ENCODE measurements at regions not wholly inside any gene's neighbourhood (a gene's known extent, or its start where the extent isn't known, plus 50 kb on each side); places are given as distances from the start of the nearest gene placed in this dataset.
A peak's percentile ranks its signal among the peaks of the same experiment; 100 is the strongest.

DNA sequence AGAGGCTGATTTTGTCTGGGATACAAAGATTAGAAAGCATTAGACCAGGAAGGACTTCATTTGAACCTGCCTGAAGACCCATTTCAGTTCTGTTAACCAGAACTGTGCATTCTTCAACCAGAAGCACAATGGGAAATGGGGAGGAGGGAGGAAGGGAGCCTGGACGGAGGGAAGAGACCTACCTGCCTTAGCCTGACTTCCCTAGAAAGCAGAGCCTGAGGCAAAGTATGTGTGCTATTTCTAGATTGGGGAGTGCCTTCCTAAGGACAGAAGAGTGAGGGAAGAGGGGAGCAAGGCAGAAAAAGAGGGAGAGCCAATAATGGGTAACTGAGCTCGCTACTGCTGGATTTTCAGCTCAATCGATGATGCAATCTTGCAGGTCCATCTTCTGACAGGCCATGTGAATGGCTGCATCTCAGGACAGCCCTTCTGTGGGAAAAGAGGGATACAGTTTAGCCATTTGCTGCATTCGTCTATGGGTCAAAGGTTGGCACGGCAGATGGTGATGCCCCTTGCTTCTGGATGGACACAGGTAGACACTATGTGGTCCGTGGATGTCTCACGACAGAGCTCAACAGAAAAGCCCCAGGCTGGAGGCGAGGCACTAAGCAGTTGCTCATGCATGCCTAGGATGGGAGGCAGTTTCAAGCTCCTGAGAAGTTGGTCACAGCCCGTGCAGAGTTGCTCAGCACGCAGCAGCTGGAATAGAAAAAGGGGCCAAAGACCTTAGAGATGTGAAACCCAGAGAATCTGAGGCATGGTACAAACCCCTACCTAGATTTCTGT lies 78.8 kb upstream of the UBL3 start:
- DNase-seq (no peak), ATAC-seq (ENCODE audit: poor library complexity) (no peak)
- intact Hi-C loops (cut with DNase I, micrococcal nuclease) = no loop called here
- Histone ChIP-seq H3K36me3 (ENCODE audit: insufficient read depth, low read length) (no peaks in the 10 kb centered on the region), H3K27me3 (ENCODE audit: control insufficient read depth in 1 of 2, insufficient read depth in 2 of 2, low read length in 2 of 2) (no peaks in the 10 kb centered on the region), H3K4me1 (ENCODE audit: insufficient read depth, low read length) (peaks cover 15% of the 10 kb centered on the region), H3K27ac (ENCODE audit: low read depth in 1 of 2, low read length in 2 of 2) (no peak overlapping the region), H3K4me3 (ENCODE audit: low read length) (no peak overlapping the region), H3K9me3 (ENCODE audit: control insufficient read depth in 1 of 2, insufficient read depth in 1 of 2, low read length in 2 of 2) (peaks cover 0 to under 1% of the 10 kb centered on the region in 2 experiments)
- TF ChIP-seq, protein P1, sequence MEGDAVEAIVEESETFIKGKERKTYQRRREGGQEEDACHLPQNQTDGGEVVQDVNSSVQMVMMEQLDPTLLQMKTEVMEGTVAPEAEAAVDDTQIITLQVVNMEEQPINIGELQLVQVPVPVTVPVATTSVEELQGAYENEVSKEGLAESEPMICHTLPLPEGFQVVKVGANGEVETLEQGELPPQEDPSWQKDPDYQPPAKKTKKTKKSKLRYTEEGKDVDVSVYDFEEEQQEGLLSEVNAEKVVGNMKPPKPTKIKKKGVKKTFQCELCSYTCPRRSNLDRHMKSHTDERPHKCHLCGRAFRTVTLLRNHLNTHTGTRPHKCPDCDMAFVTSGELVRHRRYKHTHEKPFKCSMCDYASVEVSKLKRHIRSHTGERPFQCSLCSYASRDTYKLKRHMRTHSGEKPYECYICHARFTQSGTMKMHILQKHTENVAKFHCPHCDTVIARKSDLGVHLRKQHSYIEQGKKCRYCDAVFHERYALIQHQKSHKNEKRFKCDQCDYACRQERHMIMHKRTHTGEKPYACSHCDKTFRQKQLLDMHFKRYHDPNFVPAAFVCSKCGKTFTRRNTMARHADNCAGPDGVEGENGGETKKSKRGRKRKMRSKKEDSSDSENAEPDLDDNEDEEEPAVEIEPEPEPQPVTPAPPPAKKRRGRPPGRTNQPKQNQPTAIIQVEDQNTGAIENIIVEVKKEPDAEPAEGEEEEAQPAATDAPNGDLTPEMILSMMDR (IDR thresholded peaks at IDR 0.05) = no peak
- H3K9me3 Mint-ChIP-seq = no peaks in the 10 kb centered on the region
- H3K4me3 Mint-ChIP-seq = no peak overlapping the region
- no peaks in the 10 kb centered on the region for H3K36me3 Mint-ChIP-seq (ENCODE audit: low read depth)
- POLR2A ChIA-PET = no interaction called here
- peaks cover 30% of the 10 kb centered on the region for H3K4me1 Mint-ChIP-seq (ENCODE audit: low read depth)
- CTCF ChIA-PET = no interaction called here
- no peaks in the 10 kb centered on the region for H3K27me3 Mint-ChIP-seq
- H3K27ac Mint-ChIP-seq = no peak overlapping the region

DNA sequence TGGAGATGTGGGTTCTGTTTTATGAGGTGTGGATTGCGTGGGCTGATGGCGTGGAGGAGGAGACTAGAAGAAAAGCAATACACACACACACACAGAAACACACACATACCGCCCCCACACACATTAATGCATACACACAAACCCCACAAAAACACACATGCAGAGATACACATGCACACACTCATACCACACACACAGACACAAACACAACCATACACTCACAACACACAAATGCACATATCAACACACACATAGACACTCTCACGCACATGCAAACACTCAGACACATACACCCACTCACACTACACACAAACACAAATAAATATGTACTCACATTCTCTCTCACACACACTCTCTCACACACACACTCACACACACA lies 75.7 kb upstream of the UBL3 start:
- POLR2A ChIA-PET = no interaction called here
- H3K9me3 ChIP-seq (ENCODE audit: control insufficient read depth in 1 of 2, insufficient read depth in 1 of 2, low read length in 2 of 2) = peaks cover 0 to 4% of the 10 kb centered on the region in 2 experiments
- H3K27ac Mint-ChIP-seq = no peak overlapping the region

DNA sequence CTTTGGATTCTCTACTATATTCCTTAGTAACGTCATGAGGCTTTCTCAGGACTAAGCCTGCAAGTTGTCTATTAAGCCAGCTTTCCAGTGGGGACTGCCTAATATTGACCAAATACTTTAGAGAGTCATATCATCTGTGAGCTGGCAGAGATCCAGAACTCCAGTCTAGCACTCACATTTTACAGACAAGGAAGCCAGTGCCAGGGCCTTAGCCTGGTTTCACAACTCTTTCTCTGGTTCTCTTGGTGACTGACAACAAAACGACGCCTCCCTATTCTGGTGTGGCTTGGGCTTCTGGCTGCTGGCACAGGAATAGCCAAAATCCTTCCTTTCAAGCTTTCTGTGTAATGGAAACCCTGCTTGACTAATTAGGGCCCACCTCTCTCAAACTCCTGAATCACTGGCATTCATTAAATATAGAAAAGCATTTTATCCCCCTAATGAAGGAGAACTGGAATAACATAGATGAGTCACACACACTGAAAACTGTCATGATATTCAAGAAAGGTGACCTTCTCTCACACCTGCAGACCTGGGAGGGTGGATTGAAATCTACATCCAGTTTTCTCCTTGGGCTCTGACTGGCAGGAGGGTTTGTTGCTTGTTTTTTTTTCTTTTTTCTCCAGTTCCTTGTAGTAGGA lies 75.2 kb upstream of the UBL3 start:
- TF ChIP-seq, protein P1 (IDR thresholded peaks at IDR 0.05) = no peak
- no peak overlapping the region for H3K27ac Mint-ChIP-seq
- DNase-seq = peak in 2 of 14 experiments; percentile 10 to 17

More for the DNA sequence above, 75.7 kb upstream of the UBL3 start:
- Mint-ChIP-seq H3K4me1 (ENCODE audit: low read depth) (peaks cover 41% of the 10 kb centered on the region), H3K27me3 (no peaks in the 10 kb centered on the region), H3K36me3 (ENCODE audit: low read depth) (no peaks in the 10 kb centered on the region), H3K4me3 (no peak overlapping the region), H3K9me3 (no peaks in the 10 kb centered on the region)
- DNase-seq (no peak), ATAC-seq (ENCODE audit: poor library complexity) (no peak)
- no peak overlapping the region for H3K27ac ChIP-seq (ENCODE audit: low read depth in 1 of 2, low read length in 2 of 2)
- TF ChIP-seq, protein P1 (IDR thresholded peaks at IDR 0.05) = no peak
- H3K4me1 ChIP-seq (ENCODE audit: insufficient read depth, low read length) = peaks cover 18% of the 10 kb centered on the region
- intact Hi-C loops (cut with DNase I, micrococcal nuclease) = no loop called here
- no peak overlapping the region for H3K4me3 ChIP-seq (ENCODE audit: low read length)
- no peaks in the 10 kb centered on the region for H3K27me3 ChIP-seq (ENCODE audit: control insufficient read depth in 1 of 2, insufficient read depth in 2 of 2, low read length in 2 of 2)
- CTCF ChIA-PET = no interaction called here
- no peaks in the 10 kb centered on the region for H3K36me3 ChIP-seq (ENCODE audit: insufficient read depth, low read length)

More for the DNA sequence above, 75.2 kb upstream of the UBL3 start:
- ChIA-PET POLR2A (interaction anchor here (1.8 to 7.0 kb wide), 2 partner anchors 10 to 76 kb away, joined by 5 to 53 read pairs; no protein-coding TSS in a partner anchor), CTCF (interaction anchor here (0.5 to 1.2 kb wide), 3 partner anchors 187 to 519 kb away, joined by 3 read pairs; no protein-coding TSS in a partner anchor)
- Histone ChIP-seq H3K4me1 (ENCODE audit: insufficient read depth, low read length) (peaks cover 18% of the 10 kb centered on the region), H3K27me3 (ENCODE audit: control insufficient read depth in 1 of 2, insufficient read depth in 2 of 2, low read length in 2 of 2) (no peaks in the 10 kb centered on the region), H3K9me3 (ENCODE audit: control insufficient read depth in 1 of 2, insufficient read depth in 1 of 2, low read length in 2 of 2) (peaks cover 0 to 4% of the 10 kb centered on the region in 2 experiments), H3K4me3 (ENCODE audit: low read length) (no peak overlapping the region), H3K27ac (ENCODE audit: low read depth in 1 of 2, low read length in 2 of 2) (no peak overlapping the region), H3K36me3 (ENCODE audit: insufficient read depth, low read length) (no peaks in the 10 kb centered on the region)
- Mint-ChIP-seq H3K36me3 (ENCODE audit: low read depth) (no peaks in the 10 kb centered on the region), H3K27me3 (no peaks in the 10 kb centered on the region), H3K4me3 (no peak overlapping the region), H3K4me1 (ENCODE audit: low read depth) (peaks cover 41% of the 10 kb centered on the region), H3K9me3 (no peaks in the 10 kb centered on the region)
- ATAC-seq (ENCODE audit: poor library complexity) = no peak
- intact Hi-C loops (cut with DNase I, micrococcal nuclease) = no loop called here
